GM12872 (cell line): ENCODE measurements at regions not wholly inside any gene's neighbourhood (a gene's known extent, or its start where the extent isn't known, plus 50 kb on each side); places are given as distances from the start of the nearest gene placed in this dataset.

Source experiments
- TF ChIP-seq, protein P1 (sequence below): IDR thresholded peaks from 3 replicates; pipeline ENCODE4 v1.5.1; 2011; ENCODE audit warnings: low read depth, mild to moderate bottlenecking, low read length, moderate library complexity; ENCODE audit not compliant: insufficient read depth

DNA sequence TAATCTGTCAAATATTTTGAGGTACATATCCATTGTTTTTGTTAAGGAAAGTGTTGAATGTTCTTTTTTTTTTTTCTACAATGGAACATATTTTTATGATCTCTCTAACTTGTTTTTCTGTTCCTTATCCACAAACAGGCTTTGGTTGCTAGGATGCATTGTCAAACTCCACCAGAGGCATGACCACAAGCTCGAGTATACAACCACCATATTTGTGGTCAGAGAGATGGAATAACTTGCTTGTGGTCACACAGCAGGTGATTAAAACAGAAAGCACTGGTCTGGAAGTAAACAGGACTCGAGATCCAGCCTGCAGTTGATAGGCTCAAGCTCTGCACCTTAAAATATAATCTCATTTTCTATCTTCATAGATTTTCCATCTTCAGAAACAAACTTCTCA lies 105.8 kb upstream of the ADAMTS18 start:
- TF ChIP-seq, protein P1, sequence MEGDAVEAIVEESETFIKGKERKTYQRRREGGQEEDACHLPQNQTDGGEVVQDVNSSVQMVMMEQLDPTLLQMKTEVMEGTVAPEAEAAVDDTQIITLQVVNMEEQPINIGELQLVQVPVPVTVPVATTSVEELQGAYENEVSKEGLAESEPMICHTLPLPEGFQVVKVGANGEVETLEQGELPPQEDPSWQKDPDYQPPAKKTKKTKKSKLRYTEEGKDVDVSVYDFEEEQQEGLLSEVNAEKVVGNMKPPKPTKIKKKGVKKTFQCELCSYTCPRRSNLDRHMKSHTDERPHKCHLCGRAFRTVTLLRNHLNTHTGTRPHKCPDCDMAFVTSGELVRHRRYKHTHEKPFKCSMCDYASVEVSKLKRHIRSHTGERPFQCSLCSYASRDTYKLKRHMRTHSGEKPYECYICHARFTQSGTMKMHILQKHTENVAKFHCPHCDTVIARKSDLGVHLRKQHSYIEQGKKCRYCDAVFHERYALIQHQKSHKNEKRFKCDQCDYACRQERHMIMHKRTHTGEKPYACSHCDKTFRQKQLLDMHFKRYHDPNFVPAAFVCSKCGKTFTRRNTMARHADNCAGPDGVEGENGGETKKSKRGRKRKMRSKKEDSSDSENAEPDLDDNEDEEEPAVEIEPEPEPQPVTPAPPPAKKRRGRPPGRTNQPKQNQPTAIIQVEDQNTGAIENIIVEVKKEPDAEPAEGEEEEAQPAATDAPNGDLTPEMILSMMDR, result no peak

DNA sequence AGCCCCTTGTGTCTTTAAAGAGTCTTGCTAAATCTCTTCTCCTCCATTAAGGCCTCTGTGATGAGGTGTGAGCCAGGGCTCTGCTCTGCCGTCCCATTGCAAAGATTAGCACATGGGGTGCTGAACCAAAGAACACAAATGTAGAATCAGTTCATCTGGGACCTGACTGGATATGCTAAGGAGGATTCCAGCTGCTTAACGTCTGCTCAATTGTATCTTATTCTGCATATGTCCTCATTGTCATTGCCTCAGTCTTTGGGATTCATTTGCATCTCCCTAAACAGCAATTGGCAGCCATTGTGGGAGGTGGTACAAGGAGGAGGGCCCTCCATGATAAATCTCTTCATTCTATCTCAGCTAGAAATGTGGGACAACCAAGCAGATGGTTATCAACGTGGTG lies 106.3 kb upstream of the ADAMTS18 start:
- TF ChIP-seq, protein P1, result no peak

GRCh38 chr16:77548151-77548550 lies 113.3 kb upstream of the ADAMTS18 start:
- TF ChIP-seq, protein P1, result no peak

DNA sequence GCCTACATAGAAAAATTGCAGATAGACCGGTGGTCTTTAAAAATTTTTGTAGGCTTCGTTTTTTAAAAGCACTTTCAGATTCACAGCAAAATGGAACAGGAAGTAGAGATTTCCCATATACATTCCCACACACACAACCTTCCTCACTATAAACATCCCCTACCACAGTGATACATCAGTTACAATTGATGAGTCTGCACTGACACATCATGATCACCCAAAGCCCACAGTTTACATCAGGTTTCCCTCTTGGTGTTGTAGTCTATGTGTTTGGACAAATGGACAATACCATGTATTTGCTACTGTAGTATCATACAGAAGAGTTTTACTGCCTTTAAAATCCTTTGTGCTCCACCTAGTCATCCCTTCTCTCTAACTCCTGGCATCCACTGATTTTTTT lies 113.9 kb upstream of the ADAMTS18 start:
- TF ChIP-seq, protein P1, result no peak

GRCh38 chr16:77549876-77550275 lies 115.0 kb upstream of the ADAMTS18 start:
- TF ChIP-seq, protein P1, result no peak

DNA sequence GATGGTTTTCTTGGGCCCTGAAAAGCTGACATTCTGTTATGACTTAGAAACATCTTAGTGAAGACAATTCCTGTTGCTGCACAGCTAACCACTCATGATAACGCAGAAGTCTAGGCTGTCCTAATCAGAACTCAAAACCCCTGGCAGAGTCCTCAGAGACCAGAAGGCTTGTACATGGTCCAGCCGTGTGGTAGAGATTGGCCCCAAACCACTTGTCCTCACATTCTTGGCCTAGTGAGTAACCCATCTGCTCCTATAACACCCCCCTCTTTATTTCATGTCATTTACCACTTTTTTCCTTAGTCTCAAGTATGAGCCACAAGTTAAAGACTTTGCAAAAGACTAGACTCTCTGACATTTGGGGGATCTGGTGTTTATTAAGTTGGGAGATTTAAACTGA lies 116.5 kb upstream of the ADAMTS18 start:
- TF ChIP-seq, protein P1, result no peak

GRCh38 chr16:77553130-77553529 lies 118.3 kb upstream of the ADAMTS18 start:
- TF ChIP-seq, protein P1, result no peak

GRCh38 chr16:77555126-77555525 lies 120.3 kb upstream of the ADAMTS18 start:
- TF ChIP-seq, protein P1, result no peak
